ENCODE measurements at regions not wholly inside any gene's neighbourhood (a gene's known extent, or its start where the extent isn't known, plus 50 kb on each side); places are given as distances from the start of the nearest gene placed in this dataset.
"Not testable (repeated sequence)": the region's sequence is repeated elsewhere in the genome, so short reads cannot be mapped to it uniquely, and the experiment has no call there.

DNA sequence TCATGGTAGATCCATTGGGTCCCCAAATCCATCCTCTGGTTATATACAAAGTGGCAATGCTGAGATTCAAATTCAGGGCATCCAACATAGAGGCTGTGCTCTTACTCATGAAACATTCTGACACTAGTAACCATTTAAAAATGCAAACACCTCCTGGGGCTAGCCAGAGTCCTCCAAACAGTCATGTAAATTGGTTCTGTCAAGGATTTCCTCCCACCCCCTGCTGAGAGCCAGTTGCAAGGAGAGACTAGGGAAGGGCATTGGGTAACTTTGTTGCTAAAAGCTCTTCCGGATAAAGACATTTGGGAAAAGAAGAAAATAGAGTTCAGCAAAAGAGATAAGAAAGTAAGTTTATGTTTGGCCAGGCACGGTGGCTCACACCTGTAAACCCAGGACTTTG is 58.3 kb downstream of the ART5 start:
- DNase-seq (ENCODE audit: low read depth), result peak; percentile 9

DNA sequence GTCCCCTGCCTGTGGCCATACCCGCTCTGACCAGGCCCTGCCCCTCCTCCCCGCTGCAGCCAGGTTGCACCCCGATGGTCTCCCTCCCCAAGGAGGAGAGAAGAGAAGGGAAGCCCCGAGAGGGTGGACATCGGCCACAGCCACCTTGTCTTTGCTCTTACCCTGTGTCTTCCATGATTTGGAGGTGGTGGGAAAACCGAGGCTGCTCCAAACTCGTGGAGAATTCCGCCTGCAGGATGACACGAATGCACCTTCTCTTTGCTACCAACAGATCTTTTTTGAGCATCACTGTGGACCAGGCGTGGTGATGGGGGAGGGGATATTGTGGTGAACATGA is 60.4 kb downstream of the ART5 start:
- DNase-seq (ENCODE audit: low read depth); H3K4me3 ChIP-seq (ENCODE audit: low read length): not testable (repeated sequence)

More for the DNA sequence above, 58.3 kb downstream of the ART5 start:
- not testable (repeated sequence) for H3K4me3 ChIP-seq (ENCODE audit: low read length)

DNA sequence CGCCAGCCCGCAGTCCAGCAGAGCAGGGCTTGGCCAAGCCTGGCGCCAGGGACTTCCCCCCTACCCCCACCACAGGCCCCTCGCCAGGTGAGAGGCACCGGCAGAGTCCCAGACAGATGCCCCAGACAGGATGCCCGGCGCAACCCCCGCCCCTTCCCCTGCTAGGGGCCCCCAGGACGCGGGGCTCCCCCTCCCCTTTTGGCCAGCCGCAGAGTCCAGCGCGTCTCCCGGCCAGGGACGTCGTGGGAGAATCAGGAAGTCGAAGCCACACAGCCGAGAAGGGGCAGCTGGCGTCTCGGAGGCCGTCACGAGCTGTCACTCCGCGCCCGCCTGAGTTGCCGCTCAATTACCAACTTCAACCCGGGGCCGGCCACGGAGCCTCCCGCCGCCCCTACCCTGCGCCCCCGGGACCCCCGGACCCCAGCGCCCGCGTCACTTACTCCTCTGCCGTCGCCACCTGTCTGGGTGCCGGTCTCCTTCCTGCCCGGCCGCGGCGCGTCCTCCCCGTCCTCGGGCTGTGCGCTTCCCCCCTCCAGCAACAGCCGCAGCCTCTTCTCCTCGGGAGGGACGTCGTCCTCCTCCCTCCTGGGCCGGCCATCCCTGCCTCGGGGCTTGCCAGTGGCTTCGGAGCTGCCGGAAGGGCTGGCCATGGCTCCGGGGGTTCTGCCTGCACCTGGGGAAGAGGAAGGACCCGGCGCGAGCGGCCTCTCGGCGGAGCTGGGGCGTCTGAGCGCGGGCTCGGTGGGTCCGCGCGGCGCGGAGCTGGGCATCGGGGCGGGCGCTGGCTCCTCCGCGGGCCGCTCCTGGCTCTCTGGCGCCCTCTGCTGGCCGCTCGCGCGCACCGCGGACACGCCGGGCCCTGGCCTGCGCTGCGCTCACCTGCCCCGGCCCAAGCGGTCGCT is 61.1 kb downstream of the ART5 start:
- not testable (repeated sequence) for DNase-seq (ENCODE audit: low read depth); H3K4me3 ChIP-seq (ENCODE audit: low read length)
- TF ChIP-seq, protein P1, sequence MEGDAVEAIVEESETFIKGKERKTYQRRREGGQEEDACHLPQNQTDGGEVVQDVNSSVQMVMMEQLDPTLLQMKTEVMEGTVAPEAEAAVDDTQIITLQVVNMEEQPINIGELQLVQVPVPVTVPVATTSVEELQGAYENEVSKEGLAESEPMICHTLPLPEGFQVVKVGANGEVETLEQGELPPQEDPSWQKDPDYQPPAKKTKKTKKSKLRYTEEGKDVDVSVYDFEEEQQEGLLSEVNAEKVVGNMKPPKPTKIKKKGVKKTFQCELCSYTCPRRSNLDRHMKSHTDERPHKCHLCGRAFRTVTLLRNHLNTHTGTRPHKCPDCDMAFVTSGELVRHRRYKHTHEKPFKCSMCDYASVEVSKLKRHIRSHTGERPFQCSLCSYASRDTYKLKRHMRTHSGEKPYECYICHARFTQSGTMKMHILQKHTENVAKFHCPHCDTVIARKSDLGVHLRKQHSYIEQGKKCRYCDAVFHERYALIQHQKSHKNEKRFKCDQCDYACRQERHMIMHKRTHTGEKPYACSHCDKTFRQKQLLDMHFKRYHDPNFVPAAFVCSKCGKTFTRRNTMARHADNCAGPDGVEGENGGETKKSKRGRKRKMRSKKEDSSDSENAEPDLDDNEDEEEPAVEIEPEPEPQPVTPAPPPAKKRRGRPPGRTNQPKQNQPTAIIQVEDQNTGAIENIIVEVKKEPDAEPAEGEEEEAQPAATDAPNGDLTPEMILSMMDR (conservative IDR thresholded peaks at IDR 0.05; ENCODE audit: low read length), result peak; percentile 13

DNA sequence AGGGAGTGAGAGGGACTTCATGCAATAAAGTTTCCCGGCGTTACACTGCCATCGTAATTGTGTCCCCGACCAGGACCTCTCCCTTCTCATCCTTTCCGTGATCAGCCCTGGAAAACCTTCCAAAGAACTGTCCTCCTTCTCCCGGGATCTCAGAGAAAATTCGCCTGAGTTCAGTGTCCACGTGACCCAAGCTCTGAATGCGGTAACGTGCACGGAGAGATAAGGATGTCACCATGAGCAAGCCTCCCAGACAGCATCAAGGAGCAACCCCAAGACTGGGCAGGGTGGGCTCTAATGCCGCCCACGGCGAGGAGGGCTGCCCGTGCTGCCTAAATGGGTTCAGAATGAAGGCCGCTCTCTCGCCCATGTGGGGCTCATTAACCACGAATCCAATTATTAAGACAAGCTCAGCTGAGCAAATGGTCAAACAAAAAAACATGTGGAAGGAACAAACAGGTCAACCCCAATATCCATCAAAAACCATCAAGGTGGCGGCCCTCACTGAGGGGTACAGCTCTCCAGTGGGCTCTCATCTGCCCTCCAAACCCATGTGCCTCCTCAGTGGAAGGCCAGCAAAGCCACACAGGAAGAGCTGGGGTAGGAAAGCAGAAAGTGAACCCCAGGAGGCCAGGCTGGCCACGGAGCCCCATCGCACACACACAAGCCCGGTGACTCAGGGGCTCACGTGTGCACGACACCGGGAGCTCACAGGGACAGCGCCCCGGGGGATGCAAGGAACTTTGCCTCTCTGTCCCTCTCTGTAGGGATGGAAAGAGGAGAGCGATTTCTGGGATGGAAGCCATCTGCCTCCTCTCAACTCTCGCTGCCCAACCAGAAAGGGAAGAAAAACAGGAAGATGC is 62.0 kb downstream of the ART5 start:
- not testable (repeated sequence) for DNase-seq (ENCODE audit: low read depth); H3K4me3 ChIP-seq (ENCODE audit: low read length)

DNA sequence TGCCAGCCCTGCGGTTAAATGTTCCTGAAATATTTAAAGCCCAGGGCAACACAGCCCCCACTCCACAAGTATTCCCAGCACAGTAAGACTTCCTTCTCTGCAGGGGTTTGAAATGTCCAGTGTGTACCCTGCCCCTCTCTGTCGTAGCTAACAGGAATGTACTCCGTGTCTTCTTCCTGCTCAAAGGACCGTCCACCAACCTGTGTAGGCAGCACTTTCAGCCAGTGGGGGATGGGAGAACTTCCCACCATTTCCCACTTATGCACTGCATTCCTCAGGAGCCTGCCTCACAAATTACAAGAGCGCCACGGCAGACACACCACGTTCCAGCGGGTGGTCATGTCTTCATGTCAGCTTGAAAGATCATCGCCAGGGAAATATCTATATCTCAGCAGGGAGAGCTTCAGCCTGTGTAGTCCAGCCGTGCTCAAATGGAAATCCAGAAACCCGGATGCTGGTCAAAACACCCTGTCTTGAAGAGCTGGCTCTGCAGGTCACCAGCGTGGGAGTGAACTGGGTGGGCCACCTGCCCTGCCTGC is 65.7 kb downstream of the ART5 start:
- not testable (repeated sequence) for H3K4me3 ChIP-seq (ENCODE audit: low read length); DNase-seq (ENCODE audit: low read depth)

DNA sequence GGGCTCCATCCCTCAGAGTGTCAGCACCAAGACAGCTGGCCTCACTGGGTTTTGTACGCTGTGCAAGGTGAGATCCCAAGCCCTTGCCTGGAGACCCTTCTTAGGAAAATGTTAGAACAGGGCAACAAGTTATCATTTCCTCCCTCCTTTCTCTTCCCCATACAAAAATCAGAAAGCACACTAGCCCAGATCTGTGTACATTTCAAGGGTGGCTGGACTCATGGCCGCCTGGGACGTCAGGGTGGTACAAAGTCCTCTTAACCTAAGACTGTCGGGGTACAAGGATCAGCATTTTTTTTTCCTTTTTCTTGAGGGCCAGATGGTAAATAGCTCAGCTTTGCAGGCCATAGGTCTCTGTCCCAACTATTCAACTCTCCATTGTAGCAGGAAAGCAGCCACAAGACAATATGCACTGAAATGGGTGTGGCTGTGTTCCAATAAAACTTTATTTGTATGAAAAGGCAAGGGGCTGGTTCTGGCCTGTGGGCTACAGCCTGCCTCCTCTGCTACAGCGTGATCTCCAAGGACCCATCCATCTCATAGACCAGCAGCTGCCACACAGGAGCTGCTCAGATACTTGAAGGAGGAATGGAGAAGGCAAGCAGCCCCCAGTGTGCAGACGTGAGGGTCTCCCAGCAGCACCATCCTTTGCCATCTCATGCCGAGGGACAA is 68.7 kb downstream of the ART5 start:
- DNase-seq (ENCODE audit: low read depth), result not testable (repeated sequence)

DNA sequence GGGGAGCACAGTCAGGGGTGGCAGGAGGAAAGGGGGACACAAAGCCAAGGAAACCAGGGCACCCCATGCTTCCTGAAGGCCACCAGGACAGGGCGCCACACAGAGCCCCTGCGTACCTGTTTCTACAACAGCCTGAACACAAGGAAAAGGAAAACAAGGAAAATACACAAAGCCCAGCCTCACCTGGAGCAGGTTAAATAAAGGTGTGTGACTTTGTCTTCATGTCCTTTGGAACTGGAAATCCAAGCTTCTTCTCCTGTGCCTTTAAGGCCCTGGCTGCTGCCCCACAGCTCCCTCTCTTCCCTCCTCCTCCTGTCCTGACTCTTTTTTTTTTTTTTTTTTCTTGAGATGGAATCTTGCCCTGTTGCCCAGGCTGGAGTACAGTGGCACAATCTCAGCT is 70.0 kb downstream of the ART5 start:
- not testable (repeated sequence) for H3K4me3 ChIP-seq (ENCODE audit: low read length); DNase-seq (ENCODE audit: low read depth)

More for the DNA sequence above, 68.7 kb downstream of the ART5 start:
- not testable (repeated sequence) for H3K4me3 ChIP-seq (ENCODE audit: low read length)

DNA sequence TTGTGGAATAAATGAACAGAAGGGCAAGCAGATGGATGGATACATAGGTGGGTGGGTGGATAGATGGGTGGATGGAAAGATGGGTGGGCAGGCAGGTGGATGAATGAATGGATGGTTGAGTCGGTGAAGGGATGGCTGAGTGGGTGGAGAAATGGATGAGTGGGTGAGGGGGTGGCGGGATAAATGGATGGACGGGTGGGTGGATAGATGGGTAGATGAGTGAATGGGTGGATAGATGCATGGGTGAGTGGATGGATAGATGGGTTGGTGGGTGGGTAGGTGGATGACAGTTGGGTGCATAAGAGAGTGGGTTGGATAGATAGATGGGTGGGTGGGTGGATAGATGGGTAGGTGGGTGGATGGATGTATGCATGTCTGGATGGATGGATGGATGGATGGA is 76.0 kb downstream of the ART5 start:
- not testable (repeated sequence) for DNase-seq (ENCODE audit: low read depth); H3K4me3 ChIP-seq (ENCODE audit: low read length)

DNA sequence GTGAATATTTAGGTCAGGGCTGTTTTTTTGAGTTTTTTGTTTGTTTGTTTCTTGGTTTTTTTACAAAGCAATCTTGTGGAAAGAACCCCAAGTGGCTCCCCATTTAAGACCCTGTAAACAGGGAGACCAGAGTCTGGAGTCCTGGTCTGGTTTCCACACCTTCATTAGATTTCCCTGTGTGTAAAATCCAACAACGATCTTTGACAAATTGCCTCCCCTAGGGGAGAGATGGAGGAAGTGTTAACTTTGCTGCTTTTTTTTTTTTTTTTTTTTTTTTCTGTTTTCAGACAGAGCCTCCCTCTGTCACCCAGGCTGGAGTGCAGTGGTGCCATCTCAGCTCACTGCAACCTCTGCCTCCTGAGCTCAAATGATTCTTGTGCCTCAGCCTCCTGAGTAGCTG is 77.4 kb downstream of the ART5 start:
- not testable (repeated sequence) for H3K4me3 ChIP-seq (ENCODE audit: low read length); DNase-seq (ENCODE audit: low read depth)

DNA sequence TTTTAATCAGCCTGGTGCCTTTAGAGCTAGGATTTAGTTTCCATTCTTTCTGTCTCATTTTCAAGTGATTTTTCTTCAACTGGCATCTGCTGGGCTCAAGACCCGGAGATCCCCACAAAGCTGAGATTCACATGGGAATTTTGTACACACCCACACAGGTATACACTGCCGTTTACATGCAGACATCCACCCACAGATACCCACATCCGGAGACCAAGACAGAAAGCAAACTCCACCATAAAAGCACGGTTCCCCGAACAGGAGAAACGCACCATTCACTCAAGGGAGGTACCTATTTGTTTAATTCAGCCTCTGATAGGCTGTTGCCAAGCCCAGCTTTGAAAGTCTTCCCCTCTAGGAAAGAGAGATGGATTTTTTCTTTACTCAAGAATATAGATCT is 87.2 kb downstream of the ART5 start:
- not testable (repeated sequence) for DNase-seq (ENCODE audit: low read depth)

DNA sequence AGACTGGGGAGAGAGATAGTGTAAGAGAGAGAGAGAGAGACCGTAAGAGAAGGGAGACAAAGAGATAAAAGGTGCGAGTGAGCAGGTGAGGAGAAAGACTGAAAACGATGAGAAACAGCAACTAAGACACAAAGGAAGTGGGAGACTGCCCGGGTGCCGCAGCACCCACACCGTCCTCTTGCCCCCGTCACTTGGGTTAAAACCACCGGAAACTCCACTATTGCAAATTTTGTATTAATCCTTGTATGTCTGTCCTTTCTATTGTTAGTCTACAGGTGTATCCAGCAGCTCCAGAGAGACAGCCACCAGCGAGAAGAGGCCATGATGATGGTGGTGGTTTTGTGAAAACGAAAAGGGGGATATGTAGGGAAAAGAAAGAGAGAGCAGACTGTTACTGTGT is 96.8 kb downstream of the ART5 start:
- not testable (repeated sequence) for DNase-seq (ENCODE audit: low read depth); H3K4me3 ChIP-seq (ENCODE audit: low read length)

More for the DNA sequence above, 87.2 kb downstream of the ART5 start:
- not testable (repeated sequence) for H3K4me3 ChIP-seq (ENCODE audit: low read length)

DNA sequence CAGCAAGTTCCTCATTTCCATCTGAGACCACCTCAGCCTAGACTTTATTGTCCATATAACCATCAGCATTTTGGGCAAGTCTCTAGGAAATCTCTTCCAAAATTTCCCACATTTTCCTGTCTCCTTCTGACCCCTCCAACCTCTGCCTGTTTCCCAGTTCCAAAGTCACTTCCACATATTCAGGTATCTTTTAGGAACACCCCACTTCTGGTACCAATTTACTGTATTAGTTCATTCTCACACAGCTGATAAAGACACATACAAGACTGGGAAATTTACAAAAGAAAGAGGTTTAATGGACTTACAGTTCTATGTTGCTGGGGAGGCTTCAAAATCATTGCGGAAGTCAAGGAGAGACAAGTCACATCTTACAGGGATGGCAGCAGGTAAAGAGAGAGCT is 103.6 kb downstream of the ART5 start:
- H3K4me3 ChIP-seq (ENCODE audit: low read length); DNase-seq (ENCODE audit: low read depth): not testable (repeated sequence)

DNA sequence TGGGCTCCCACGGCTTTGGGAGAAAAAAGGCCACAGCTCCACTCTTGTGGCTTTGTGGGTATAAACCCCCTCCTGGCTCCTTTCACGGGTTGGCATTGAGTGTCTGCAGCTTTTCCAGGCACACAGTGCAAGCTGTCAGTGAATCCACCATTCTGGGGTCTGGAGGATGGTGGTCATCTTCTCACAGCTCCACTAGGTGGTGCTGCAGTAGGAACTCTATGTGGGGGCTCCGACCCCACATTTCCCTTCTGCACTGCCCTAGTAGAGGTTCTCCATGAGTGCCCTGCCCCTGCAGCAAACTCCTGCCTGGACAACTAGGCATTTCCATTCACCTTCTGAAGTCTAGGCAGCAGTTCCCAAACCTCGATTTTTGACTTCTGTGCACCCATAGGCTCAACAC is 104.5 kb downstream of the ART5 start:
- H3K4me3 ChIP-seq (ENCODE audit: low read length); DNase-seq (ENCODE audit: low read depth): not testable (repeated sequence)

DNA sequence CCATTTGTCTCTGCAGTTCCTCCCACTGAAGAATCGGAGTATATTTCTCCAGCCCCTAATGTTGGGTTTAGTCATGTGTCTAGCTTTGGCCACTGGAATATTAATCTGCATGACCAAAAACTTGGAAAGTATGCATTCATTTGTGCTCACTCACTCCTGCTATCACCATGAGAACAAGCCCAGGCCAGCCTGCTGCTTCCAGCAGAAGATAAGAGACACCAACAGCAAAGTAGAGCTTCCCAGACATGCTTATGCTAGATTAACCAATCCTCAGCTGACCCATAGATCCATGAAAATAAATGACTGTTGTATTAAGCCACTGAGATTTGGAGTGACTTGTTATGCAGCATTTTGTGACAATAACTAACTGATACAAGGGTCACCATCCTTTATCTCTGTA is 108.8 kb downstream of the ART5 start:
- not testable (repeated sequence) for DNase-seq (ENCODE audit: low read depth); H3K4me3 ChIP-seq (ENCODE audit: low read length)

DNA sequence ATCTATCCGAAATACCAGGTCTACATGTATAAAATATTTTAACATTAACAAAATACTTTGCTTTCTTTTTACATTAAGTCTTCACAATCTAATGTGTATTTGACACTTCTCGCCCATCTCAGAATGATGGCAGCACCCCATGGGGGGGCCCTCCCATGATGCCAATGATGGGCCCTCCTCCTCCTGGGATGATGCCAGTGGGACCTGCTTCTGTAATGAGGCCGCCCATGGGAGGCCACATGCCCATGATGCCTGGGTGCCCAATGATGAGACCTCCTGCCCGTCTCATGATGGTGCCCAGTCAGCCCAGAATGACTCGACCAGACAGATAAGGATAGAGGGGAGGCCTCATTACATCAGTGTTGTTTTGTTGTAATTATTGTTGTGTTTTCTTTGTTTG is 110.5 kb downstream of the ART5 start:
- H3K4me3 ChIP-seq (ENCODE audit: low read length); DNase-seq (ENCODE audit: low read depth): not testable (repeated sequence)

DNA sequence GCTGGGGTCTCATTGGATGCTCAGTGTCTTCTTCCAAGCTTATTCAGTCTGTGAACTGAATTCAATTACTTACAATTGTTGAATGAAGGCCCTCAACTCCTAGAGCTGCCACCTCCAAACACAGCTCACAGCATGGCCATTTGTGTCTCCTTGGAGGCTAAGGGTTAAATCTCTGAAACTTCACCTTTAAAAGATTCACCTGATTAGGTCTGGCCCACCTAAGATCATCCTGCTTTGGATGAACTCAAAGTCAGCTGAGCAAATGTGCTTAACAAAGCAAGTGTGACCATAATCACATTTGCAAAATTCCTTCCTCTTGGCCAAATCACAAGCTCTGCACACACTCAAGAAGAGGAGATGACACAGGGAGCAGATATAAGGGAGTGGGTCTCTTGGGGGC is 118.2 kb downstream of the ART5 start:
- H3K4me3 ChIP-seq (ENCODE audit: low read length); DNase-seq (ENCODE audit: low read depth): not testable (repeated sequence)

DNA sequence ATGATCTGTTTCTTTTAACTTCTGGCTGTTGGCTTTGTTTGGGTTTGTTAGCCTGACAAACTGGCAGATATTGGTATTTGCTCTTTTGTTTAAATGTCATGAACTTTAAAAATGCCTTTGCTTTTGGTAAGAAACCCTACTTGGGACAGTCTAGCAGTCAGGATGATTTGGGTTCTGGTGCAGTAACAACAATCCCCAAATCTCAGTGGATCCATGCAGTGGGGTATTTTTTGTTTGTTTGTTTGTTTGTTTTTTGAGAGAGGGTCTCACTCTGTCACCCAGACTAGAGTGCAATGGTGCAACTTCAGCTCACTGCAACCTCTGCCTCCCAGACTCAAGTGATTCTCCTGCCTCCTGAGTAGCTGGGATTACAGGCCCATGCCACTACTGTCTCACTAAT is 120.9 kb downstream of the ART5 start:
- DNase-seq (ENCODE audit: low read depth); H3K4me3 ChIP-seq (ENCODE audit: low read length): not testable (repeated sequence)

DNA sequence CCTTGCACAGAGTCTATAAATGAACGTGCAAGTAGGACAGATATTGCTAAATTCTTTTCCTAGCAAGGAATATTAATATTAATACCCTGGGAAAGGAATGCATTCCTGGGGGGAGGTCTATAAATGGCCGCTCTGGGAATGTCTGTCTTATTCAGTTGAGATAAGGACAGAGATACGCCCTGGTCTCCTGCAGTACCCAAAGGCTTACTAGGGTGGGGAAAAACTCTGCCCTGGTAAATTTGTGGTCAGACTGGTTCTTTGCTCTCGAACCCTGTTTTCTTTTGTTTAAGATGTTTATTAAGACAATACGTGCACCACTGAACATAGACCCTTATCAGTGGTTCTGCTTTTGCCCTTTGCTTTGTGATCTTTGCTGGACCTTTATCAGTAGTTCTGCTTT is 122.0 kb downstream of the ART5 start:
- not testable (repeated sequence) for DNase-seq (ENCODE audit: low read depth); H3K4me3 ChIP-seq (ENCODE audit: low read length)
